ENCODE measurements at regions not wholly inside any gene's neighbourhood (a gene's known extent, or its start where the extent isn't known, plus 50 kb on each side); places are given as distances from the start of the nearest gene placed in this dataset.
"Not testable (repeated sequence)": the region's sequence is repeated elsewhere in the genome, so short reads cannot be mapped to it uniquely, and the experiment has no call there.

GRCh38 chr7:52586704-52587103 is 448.7 kb upstream of the POM121L12 start:
- no peak for DNase-seq (ENCODE audit: low read depth in 2 of 2)

DNA sequence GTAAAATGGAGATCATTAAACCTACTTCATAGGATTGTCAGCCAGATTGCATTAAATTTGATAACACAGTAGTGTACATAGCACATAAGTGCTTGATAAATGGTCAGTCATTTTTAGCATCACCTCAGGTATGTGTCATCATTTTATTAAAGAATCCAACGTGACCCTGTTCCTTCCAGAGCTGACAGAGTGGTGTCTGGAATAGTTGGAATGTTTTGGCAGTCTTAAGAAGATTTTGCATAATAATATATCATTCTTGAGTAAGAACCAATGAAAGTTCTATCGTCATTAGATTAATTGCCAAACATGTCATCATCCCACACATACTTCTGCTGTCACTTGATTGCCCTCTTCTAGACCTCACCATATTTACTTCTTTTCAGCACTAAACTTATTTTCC is 451.4 kb upstream of the POM121L12 start:
- no peak for DNase-seq (ENCODE audit: low read depth in 2 of 2)

GRCh38 chr7:52573141-52573540 is 462.3 kb upstream of the POM121L12 start:
- not testable (repeated sequence) for DNase-seq (ENCODE audit: low read depth in 2 of 2)

- no peak for DNase-seq (ENCODE audit: low read depth in 2 of 2)
These were observed 464.4 kb upstream of the POM121L12 start for GRCh38 chr7:52571026-52571425.

DNA sequence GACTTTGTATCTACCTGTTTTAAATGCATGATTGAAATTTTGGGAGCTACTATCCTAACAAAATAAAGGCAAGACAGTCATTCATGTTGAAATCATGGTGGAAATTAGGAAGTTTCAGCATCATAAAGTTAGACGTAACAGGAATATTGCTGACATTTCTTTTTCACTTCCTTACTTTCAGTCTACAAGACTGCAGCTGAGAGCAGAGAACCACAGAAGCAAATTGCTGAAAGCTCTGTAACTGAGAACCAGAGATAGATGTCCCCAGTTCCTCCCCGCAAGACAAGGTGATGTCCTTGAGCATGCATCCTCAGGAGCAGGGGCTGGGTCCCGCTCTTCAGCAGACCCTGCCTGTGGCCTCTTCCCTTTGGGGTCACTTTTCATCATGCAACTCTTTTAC is 466.3 kb upstream of the POM121L12 start:
- no peak for DNase-seq (ENCODE audit: low read depth in 2 of 2)

DNA sequence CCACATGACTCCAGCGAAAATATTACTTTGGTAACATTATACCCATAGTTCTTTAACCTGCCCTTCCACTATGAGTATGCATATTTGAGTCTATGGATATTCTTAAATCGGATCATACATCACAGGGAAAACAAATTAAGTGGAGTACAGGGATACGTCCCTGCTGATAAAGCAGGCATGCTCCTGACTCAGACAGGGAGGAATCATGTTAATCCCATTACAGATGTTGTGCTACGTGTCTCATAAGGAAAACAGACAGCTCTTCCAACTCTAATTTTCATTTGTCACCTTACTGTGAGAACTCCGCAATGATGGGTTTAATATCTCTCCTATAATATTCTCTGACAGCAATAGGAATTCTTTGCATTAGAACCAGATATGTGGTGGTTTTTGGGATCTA is 469.5 kb upstream of the POM121L12 start:
- no peak for DNase-seq (ENCODE audit: low read depth in 2 of 2)

DNA sequence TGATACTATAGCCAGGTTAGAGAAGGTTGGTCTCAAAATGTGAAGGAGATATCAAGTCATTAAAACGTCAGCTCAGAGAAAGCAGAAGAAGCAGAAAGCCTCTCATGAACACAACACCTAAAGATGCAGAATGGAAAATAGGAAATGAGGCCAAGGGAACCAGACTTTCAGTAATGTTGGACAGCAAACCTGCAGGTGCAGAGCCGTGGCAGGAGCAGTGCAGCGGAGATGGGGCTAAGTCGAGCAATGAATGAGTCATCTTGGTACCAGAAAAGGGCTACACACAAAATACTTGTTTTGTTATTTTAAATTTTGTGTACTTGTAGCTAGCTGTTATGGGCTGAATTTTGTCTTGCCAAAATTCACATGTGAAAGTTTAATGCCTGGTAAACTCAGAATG is 479.6 kb upstream of the POM121L12 start:
- no peak for DNase-seq (ENCODE audit: low read depth in 2 of 2)

DNA sequence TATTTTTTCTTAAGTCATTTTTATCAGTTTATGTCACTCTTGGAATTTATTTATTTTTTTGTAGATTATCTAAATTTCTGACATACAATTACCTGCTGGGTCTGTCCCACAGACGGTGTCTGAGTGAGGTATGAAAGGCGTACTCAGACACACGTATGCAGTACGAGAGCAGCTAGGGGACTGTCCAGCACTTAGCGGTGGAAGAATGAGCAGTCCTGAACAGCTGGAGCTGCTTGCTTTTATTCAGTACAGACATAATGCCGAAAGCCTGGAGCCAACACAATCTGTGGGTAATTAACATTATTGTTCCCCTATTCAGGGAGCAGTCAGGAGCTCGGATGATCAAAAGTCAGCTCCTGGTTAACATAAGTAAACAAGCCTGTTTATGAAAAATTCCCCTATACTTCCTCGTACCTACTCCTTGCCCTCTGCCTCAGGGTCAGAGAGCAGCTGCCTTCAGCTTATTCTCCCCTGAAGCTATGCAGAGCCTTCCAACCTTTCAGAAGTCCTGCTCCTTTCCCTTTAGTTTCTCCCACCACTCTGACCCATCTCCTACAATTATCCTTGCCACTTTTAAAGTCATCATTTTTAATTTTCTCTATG is 488.0 kb upstream of the POM121L12 start:
- DNase-seq (ENCODE audit: low read depth in 2 of 2), result no peak

DNA sequence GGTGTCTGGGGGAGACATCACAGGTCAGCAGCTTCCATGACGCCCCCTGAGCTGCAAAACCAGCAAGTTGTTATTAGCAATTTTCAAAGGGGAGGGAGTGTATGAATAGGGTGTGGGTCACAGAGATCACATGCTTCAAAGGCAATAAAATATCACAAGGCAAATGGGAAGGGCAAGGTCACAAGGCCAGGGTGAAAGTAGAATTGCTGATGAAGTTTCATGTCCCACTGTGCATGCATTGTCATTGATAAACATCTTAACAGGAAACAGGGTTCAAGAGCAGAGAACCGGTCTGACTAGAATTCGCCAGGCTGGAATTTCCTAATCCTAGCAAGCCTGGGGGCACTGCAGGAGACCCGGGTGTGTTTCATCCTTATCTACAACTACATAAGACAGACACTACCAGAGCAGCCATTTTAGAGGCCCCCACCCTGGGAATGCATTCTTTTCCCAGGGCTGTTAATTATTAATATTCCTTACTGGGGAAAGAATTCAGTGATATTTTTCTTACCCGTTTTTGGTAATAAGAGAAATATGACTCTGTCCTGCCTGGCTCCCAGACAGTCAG is 494.2 kb upstream of the POM121L12 start:
- DNase-seq (ENCODE audit: low read depth in 2 of 2), result not testable (repeated sequence)

DNA sequence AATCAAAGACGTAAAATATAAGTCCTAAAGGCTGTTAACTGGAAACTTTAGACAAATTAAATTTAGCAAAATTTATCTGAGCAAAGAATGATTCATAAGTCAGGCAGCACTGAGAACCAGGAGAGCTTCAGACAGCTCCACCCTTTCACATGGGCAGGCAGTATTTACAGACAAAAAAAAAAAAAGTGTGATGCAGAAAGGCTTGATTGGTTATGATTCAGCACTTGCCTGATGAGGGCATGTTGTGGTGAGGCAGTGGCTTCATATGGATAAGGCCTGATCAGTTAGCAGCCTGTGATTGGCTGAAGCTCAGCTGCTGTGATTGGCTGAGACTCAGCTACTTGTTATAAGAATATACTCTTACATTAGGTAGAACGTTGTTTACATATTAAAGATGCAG is 495.4 kb upstream of the POM121L12 start:
- DNase-seq (ENCODE audit: low read depth in 2 of 2), result no peak

DNA sequence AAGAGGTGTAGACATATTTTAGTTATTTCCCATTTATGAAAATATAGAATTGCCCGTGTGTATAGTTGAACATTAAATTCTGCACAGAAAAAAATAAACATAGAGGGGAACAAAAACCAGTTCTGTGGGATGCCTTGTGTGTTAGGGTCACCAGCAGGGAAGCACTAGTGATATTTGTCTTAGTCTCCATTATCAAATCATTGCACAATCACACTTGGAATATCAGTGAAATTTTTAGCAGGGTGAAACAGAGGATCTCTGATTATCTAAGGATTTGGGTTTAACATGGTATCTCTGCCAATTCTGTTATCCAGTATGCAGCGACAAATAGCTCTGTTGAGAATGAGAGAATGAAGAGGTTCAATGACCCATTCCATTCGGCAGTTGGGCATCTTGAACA is 496.0 kb upstream of the POM121L12 start:
- no peak for DNase-seq (ENCODE audit: low read depth in 2 of 2)

DNA sequence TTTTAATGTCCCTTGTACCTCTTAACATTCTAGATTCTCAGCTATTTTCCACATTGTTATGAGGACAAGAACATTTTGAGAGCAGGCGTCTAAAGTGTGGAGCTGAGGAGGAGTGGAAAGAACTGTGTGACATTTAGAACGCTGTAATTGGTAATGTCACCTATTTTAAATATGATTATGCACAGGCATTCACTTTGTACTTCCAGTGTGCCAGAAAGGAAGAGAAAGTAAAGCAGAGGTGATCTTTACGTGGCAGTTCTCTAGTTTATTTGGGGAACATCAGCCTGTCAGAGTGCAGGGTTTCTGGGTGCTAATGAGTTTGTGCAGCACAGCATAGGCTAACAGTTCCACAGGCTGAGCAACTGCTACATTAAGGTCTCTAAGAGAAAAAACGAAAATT is 498.4 kb upstream of the POM121L12 start:
- DNase-seq (ENCODE audit: low read depth in 2 of 2), result no peak

DNA sequence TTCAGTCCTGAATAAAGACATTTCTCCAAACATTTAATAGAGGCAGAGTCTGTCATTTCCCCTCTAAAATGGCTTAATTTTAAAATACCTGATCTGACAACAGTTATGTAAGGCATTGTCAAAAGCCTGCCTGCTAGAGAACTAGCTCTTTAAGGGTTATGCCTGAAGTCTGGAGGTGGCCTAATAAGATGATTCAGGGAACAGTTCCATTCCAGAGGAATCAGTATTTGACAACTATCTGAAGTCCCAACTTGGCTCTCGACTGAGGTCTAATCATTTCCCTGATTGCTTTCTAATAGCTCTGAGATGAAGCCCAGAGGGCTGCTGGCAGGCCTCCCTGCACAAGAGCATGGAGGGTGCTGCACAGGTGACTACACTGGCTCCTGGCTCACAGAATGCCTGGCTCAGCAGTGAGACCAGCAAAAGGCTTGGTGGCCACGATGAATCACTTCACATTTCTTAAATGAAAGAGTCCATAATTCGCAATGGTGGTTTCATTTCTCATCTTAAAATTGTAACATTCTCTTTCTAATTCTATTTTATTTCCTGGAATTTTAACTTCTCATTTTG is 509.6 kb upstream of the POM121L12 start:
- DNase-seq (ENCODE audit: low read depth in 2 of 2), result no peak

- DNase-seq (ENCODE audit: low read depth in 2 of 2), result no peak
These were observed 516.6 kb upstream of the POM121L12 start for GRCh38 chr7:52518869-52519268.

GRCh38 chr7:52512656-52513055 is 522.8 kb upstream of the POM121L12 start:
- no peak for DNase-seq (ENCODE audit: low read depth in 2 of 2)

DNA sequence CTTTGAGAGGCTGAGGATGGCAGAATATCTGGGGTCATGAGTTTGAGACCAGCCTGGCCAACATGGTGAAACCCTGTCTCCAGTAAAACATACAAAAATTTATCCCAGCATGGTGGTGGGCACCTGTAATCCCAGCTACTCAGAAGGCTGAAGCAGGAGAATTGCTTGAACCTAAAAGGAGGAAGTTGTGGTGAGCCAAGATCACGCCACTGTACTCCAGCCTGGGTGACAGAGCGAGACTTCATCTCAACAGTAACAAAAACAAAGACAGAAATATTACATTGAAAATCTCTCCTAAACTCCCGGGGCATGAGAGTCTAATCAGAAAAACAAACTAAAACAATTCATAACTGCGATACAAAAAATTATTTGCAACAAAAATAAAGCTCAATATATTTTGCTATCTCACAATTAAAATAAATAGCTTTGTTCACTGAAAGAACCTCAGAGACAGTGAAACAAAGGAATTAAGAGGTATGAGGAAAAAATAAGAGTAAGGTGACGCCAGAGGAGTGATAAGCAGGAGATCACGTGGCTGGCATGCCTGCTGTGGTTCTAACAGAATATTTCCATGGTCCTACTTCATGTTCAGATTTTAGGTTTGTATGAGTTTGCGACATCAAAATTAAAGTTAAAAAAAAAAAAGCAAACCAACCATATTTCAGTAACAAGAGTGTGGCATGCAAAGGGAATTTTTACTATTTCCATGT is 527.7 kb upstream of the POM121L12 start:
- DNase-seq (ENCODE audit: low read depth in 2 of 2), result no peak

DNA sequence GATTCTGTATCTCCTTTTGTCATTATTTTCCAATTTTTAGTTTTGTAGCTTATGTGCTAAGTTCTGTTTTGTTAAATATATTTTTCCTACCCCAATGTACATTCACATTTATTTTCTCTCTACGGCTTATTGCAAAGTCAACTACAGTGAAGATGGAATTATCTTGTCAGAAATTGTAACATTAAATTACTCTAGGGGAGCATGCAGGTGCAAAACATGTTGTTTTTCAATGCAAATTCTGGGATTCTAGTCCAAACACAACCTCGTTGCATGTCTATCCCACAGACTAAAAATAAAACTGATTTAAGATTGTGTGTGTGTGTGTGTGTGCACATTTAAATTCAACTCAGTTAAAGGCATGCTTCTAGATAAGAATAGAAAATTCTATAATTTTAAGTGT is 529.1 kb upstream of the POM121L12 start:
- DNase-seq (ENCODE audit: low read depth in 2 of 2), result no peak

DNA sequence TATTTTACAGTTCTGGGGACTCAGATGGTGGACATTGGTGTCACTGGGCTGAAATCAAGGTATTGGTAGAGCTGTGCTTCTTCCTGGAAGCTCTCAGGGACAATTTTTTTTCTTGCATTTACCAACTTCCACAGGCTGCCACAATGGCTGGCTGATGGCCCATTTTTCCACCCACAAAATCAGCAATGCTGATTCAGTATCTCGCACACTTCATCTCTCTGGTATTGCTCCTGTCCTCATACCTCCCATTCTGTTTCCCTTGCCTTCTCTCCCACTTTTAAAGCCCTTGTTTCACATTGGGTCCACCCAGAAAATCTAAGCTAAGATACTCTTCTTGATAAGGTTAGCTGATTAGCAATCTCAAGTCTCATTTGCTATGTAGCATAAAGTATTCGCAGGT is 530.9 kb upstream of the POM121L12 start:
- DNase-seq (ENCODE audit: low read depth in 2 of 2), result no peak

GRCh38 chr7:52502281-52502680 is 533.2 kb upstream of the POM121L12 start:
- DNase-seq (ENCODE audit: low read depth in 2 of 2), result no peak

- no peak for DNase-seq (ENCODE audit: low read depth in 2 of 2)
These were observed 533.7 kb upstream of the POM121L12 start for GRCh38 chr7:52501696-52502095.

GRCh38 chr7:52500841-52501240 is 534.6 kb upstream of the POM121L12 start:
- DNase-seq (ENCODE audit: low read depth in 2 of 2), result no peak

DNA sequence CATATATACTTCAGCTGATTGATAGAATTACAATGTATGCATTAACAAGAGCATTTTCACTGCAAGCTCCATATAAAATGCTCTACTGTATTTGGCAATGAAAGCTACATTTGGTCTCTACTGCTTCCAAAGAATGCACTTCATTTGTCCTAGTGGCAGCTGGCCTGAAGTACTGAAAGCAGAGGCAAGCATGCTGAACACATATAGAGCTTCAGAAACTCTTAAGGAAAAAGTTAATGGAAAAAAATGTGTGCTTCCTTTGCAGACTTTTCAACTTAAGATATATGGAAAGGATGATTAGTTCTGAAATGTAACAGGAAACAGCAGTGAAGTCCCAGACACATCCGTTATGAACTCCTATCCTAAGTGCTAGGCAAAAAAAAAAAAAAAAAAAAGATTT is 537.1 kb upstream of the POM121L12 start:
- DNase-seq (ENCODE audit: low read depth in 2 of 2), result no peak

GRCh38 chr7:52486267-52486666 is 549.2 kb upstream of the POM121L12 start:
- DNase-seq (ENCODE audit: low read depth in 2 of 2), result no peak

Measured in activated CD8-positive, alpha-beta memory T cell treated with anti-CD3 and anti-CD28 coated beads for 4 hours (primary cell).